Upper lobe of left lung (tissue), 6 donors: ENCODE measurements at regions not wholly inside any gene's neighbourhood (a gene's known extent, or its start where the extent isn't known, plus 50 kb on each side); places are given as distances from the start of the nearest gene placed in this dataset.
A peak's percentile ranks its signal among the peaks of the same experiment; 100 is the strongest.

ENCODE experiments used
- ATAC-seq, 2 donors: fragments of 200-7000 bp; cut with Tn5 transposase; one replicate each; pipeline ENCODE4 v1.9.1; 2022; ENCODE audit warnings: mild to moderate bottlenecking in 2 of 2, moderate library complexity in 2 of 2; ENCODE audit not compliant: low FRiP score in 2 of 2
- DNase-seq, 2 donors: peaks; one replicate each; pipeline ENCODE4 v3.0.0-alpha.2; 2019 to 2020
- H3K27ac ChIP-seq, 4 donors: fragments of 200-600 bp; sonication (generic); one replicate each; pipeline ENCODE4 v1.5.1; 2016 to 2019
- H3K27me3 ChIP-seq, 4 donors: fragments of 200-600 bp; sonication (generic); one replicate each; pipeline ENCODE4 v1.5.1; 2017 to 2019
- H3K36me3 ChIP-seq, 4 donors: fragments of 200-600 bp; sonication (generic); one replicate each; pipeline ENCODE4 v1.5.1; 2016 to 2019
- H3K4me1 ChIP-seq, 4 donors: fragments of 200-600 bp; sonication (generic); one replicate each; pipeline ENCODE4 v1.5.1; 2018 to 2019
- H3K4me3 ChIP-seq, 4 donors: fragments of 200-600 bp; sonication (generic); one replicate each; pipeline ENCODE4 v1.5.1; 2017 to 2019; ENCODE audit warnings: mild to moderate bottlenecking in 2 of 4, moderate library complexity in 1 of 4
- H3K9me3 ChIP-seq, 4 donors: fragments of 200-600 bp; sonication (generic); one replicate each; pipeline ENCODE4 v1.5.1; 2018 to 2019
- EP300 ChIP-seq, 4 donors: sonication (generic); formaldehyde crosslinking; IDR thresholded peaks; one replicate each; pipeline ENCODE4 v1.5.1; 2017; ENCODE audit warnings: antibody characterized with exemption in 4 of 4, control low read depth in 2 of 4
- POLR2A ChIP-seq, 4 donors: fragments of 450-650 bp; IDR thresholded peaks; one replicate each; pipeline ENCODE4 v1.5.1; 2016 to 2017; ENCODE audit warnings: antibody characterized with exemption in 4 of 4, mild to moderate bottlenecking in 2 of 4
- POLR2AphosphoS5 ChIP-seq, 2 donors: sonication (generic); formaldehyde crosslinking; IDR thresholded peaks; one replicate each; pipeline ENCODE4 v1.5.1; 2017; ENCODE audit warnings: antibody characterized with exemption in 2 of 2
- WGBS, 2 donors: methylation state at CpG; one replicate each; pipeline ENCODE4 v1.1.5; 2017 to 2018; 5-methylcytosine and 5-hydroxymethylcytosine counted together
- TF ChIP-seq, protein P1 (sequence below), 6 experiments: fragments of 450-650 bp in 4 of 6; fragments of 200-600 bp in 2 of 6; sonication (generic) in 2 of 6; IDR thresholded peaks; one replicate each; pipeline ENCODE4 v1.5.1; 2016 to 2019; ENCODE audit warnings: antibody characterized with exemption in 6 of 6
- donor health status: DM: no; HTN: no; CAD: no; lungs with moderate emphysema.
- donor health status: DM: no; HTN: yes; CAD: no; lungs with severe emphysema.

- Histone ChIP-seq H3K27ac (peak overlapping the region in 1 of 4 donors; percentile 50), H3K36me3 (no peaks in the 10 kb centered on the region), H3K9me3 (peaks cover 0 to 9% (median 7%) of the 10 kb centered on the region in 4 donors), H3K27me3 (no peaks in the 10 kb centered on the region), H3K4me1 (peaks cover 5 to 24% (median 15%) of the 10 kb centered on the region in 4 donors), H3K4me3 (no peak overlapping the region)
- WGBS, 2 donors = 33 to 44% methylated on average over 6 to 7 of the region's 7 CpGs
- DNase-seq (no peak), ATAC-seq (no peak)
- TF ChIP-seq, protein P1, sequence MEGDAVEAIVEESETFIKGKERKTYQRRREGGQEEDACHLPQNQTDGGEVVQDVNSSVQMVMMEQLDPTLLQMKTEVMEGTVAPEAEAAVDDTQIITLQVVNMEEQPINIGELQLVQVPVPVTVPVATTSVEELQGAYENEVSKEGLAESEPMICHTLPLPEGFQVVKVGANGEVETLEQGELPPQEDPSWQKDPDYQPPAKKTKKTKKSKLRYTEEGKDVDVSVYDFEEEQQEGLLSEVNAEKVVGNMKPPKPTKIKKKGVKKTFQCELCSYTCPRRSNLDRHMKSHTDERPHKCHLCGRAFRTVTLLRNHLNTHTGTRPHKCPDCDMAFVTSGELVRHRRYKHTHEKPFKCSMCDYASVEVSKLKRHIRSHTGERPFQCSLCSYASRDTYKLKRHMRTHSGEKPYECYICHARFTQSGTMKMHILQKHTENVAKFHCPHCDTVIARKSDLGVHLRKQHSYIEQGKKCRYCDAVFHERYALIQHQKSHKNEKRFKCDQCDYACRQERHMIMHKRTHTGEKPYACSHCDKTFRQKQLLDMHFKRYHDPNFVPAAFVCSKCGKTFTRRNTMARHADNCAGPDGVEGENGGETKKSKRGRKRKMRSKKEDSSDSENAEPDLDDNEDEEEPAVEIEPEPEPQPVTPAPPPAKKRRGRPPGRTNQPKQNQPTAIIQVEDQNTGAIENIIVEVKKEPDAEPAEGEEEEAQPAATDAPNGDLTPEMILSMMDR (IDR thresholded peaks at IDR 0.05) = no peak
- no peak for TF ChIP-seq EP300 (IDR thresholded peaks at IDR 0.05)
- TF ChIP-seq POLR2A (IDR thresholded peaks at IDR 0.05) = no peak
- TF ChIP-seq POLR2AphosphoS5 (IDR thresholded peaks at IDR 0.05) = no peak
Measured at GRCh38 chr1:59156526-59157199, 140.2 kb upstream of the FGGY start.

GRCh38 chr1:59158321-59158720 lies 138.6 kb upstream of the FGGY start:
- H3K4me1 ChIP-seq = peaks cover 0 to 18% (median 12%) of the 10 kb centered on the region in 4 donors
- ATAC-seq = no peak
- H3K4me3 ChIP-seq = no peak overlapping the region
- TF ChIP-seq, protein P1 (IDR thresholded peaks at IDR 0.05) = no peak
- TF ChIP-seq EP300 (IDR thresholded peaks at IDR 0.05) (no peak), POLR2A (IDR thresholded peaks at IDR 0.05) (no peak), POLR2AphosphoS5 (IDR thresholded peaks at IDR 0.05) (no peak)
- H3K27me3 ChIP-seq = no peaks in the 10 kb centered on the region
- H3K36me3 ChIP-seq = no peaks in the 10 kb centered on the region
- DNase-seq = no peak
- peaks cover 0 to 9% (median 7%) of the 10 kb centered on the region in 4 donors for H3K9me3 ChIP-seq
- no peak overlapping the region for H3K27ac ChIP-seq

DNA sequence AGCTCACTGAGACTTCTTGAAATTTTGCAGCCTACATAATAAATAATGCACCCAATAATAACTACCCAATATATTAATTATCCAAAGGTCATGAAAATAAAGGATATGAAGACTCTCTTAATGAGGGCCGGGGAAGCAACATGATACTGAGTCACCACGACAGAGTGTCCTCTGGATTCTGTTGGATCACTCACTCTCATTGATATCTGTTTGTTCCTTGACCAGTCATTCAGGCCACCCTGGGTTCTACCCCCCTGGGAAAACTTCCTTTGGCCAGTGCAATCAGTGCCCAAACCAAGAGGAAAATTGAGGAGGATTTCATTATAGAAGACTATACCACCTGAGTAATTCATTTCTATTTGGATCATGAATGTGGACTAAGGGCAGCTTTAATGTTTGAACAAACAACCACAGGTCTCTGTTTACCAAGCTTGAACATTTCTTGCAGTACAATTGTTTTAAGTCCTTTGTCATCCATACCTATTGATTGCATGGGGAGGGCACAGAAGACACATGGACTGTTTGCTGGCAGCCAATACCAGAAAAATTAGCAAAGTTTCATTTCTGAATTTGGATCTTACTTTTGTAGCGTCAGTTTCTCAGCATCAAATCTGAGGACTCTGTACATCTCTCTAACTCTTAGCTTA lies 137.2 kb upstream of the FGGY start:
- ATAC-seq (no peak), DNase-seq (no peak)
- WGBS, 2 donors = 47 to 67% methylated on average over 3 of the region's 3 CpGs
- TF ChIP-seq EP300 (IDR thresholded peaks at IDR 0.05) (no peak), POLR2AphosphoS5 (IDR thresholded peaks at IDR 0.05) (no peak), POLR2A (IDR thresholded peaks at IDR 0.05) (no peak)
- TF ChIP-seq, protein P1 (IDR thresholded peaks at IDR 0.05) = no peak
- Histone ChIP-seq H3K4me3 (no peak overlapping the region), H3K36me3 (no peaks in the 10 kb centered on the region), H3K9me3 (peaks cover 0 to 9% (median 7%) of the 10 kb centered on the region in 4 donors), H3K27ac (no peak overlapping the region), H3K27me3 (no peaks in the 10 kb centered on the region), H3K4me1 (peaks cover 0 to 18% (median 12%) of the 10 kb centered on the region in 4 donors)

GRCh38 chr1:59161136-59161535 lies 135.8 kb upstream of the FGGY start:
- Histone ChIP-seq H3K36me3 (no peaks in the 10 kb centered on the region), H3K27ac (no peak overlapping the region), H3K9me3 (peaks cover 0 to 9% (median 7%) of the 10 kb centered on the region in 4 donors)

More at GRCh38 chr1:59161136-59161535, 135.8 kb upstream of the FGGY start:
- Histone ChIP-seq H3K4me1 (peaks cover 0 to 10% (median 9%) of the 10 kb centered on the region in 4 donors), H3K4me3 (no peak overlapping the region), H3K27me3 (no peaks in the 10 kb centered on the region)
- TF ChIP-seq, protein P1 (IDR thresholded peaks at IDR 0.05) = no peak
- TF ChIP-seq EP300 (IDR thresholded peaks at IDR 0.05) = no peak
- TF ChIP-seq POLR2A (IDR thresholded peaks at IDR 0.05) = no peak
- no peak for TF ChIP-seq POLR2AphosphoS5 (IDR thresholded peaks at IDR 0.05)
- DNase-seq = no peak
- ATAC-seq = no peak
